Endothelial cell (in vitro differentiated cells): ENCODE measurements at regions not wholly inside any gene's neighbourhood (a gene's known extent, or its start where the extent isn't known, plus 50 kb on each side); places are given as distances from the start of the nearest gene placed in this dataset.

Experiments used
- DNase-seq: peaks from one replicate; pipeline ENCODE4 v3.0.0; 2021; ENCODE audit warnings: low spot score
- H3K27ac Mint-ChIP-seq: one replicate; pipeline ENCODE4 v1.8.0; 2021; ENCODE audit warnings: mixed read lengths, inconsistent platforms; ENCODE audit not compliant: unreplicated experiment
- H3K27me3 Mint-ChIP-seq: one replicate; pipeline ENCODE4 v1.8.0; 2021; ENCODE audit warnings: mild to moderate bottlenecking, moderate library complexity, mixed read lengths, inconsistent platforms; ENCODE audit not compliant: unreplicated experiment
- H3K36me3 Mint-ChIP-seq: one replicate; pipeline ENCODE4 v1.8.0; 2021; ENCODE audit warnings: mild to moderate bottlenecking, low read depth, mixed read lengths, inconsistent platforms; ENCODE audit not compliant: unreplicated experiment
- H3K4me1 Mint-ChIP-seq: one replicate; pipeline ENCODE4 v1.8.0; 2021; ENCODE audit warnings: mild to moderate bottlenecking, mixed read lengths, inconsistent platforms; ENCODE audit not compliant: unreplicated experiment
- H3K4me3 Mint-ChIP-seq: one replicate; pipeline ENCODE4 v1.8.0; 2021; ENCODE audit warnings: mild to moderate bottlenecking, mixed read lengths, inconsistent platforms; ENCODE audit not compliant: unreplicated experiment
- H3K9me3 Mint-ChIP-seq: one replicate; pipeline ENCODE4 v1.8.0; 2021; ENCODE audit warnings: mixed read lengths, inconsistent platforms; ENCODE audit not compliant: unreplicated experiment
- CTCF ChIP-seq: fragments of 200-600 bp; sonication (generic); IDR thresholded peaks from one replicate; pipeline ENCODE4 v1.5.0; 2021; ENCODE audit warnings: antibody characterized with exemption; ENCODE audit not compliant: unreplicated experiment

DNA sequence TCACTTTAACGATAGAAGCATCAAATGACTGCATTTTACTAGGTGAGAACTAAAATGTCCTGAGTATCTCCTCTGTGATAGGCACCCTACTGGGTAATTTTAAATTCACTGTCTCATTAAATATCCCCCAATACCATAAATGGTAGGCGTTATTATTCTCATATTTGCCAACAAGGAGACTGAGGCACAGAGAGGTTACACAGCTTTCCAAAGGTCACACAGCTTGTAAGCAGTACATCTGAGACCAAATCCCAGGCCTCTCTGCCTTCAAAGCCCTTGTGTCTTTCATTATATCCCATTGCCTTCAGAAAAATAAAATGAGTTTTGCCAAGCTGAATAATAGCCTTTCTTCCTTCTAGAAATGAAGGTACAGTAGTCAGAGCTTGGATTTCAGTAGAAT is 502.6 kb downstream of the HAPSTR1 start:
- H3K36me3 Mint-ChIP-seq, result no peaks in the 10 kb centered on the region
- peaks cover 3% of the 10 kb centered on the region for H3K27me3 Mint-ChIP-seq
- H3K27ac Mint-ChIP-seq, result no peak overlapping the region
- TF ChIP-seq CTCF, result no peak
- no peak for DNase-seq
- no peak overlapping the region for H3K4me3 Mint-ChIP-seq
- H3K9me3 Mint-ChIP-seq, result no peaks in the 10 kb centered on the region
- H3K4me1 Mint-ChIP-seq, result no peaks in the 10 kb centered on the region

DNA sequence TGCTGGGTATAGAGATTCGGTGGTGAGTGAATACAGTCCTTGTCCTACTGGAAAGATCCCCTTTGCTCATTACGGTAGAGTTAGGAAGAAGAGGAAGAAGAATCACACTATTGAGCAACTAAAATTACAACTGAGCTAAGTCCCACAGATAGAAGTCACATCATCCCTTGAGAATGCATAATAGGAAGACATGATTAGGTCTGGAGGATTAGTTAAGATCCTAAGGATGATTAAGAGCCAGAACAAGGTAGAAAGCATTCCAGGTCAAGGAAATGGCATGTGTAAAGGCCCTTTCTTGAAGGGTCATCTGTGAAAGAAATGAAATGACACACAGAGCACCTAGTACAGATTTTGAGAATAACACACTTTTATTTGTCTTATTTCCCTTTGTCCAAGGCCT is 503.5 kb downstream of the HAPSTR1 start:
- Mint-ChIP-seq H3K36me3 (no peaks in the 10 kb centered on the region), H3K4me1 (no peaks in the 10 kb centered on the region), H3K4me3 (no peak overlapping the region), H3K27me3 (peaks cover 3% of the 10 kb centered on the region), H3K27ac (no peak overlapping the region), H3K9me3 (no peaks in the 10 kb centered on the region)
- no peak for DNase-seq
- TF ChIP-seq CTCF, result no peak

GRCh38 chr16:9595393-9595792 is 503.9 kb downstream of the HAPSTR1 start:
- Mint-ChIP-seq H3K27ac (no peak overlapping the region), H3K9me3 (no peaks in the 10 kb centered on the region), H3K27me3 (peaks cover 3% of the 10 kb centered on the region), H3K36me3 (no peaks in the 10 kb centered on the region), H3K4me1 (no peaks in the 10 kb centered on the region), H3K4me3 (no peak overlapping the region)
- no peak for TF ChIP-seq CTCF
- DNase-seq, result no peak

GRCh38 chr16:9596788-9597187 is 505.3 kb downstream of the HAPSTR1 start:
- H3K27ac Mint-ChIP-seq, result no peak overlapping the region
- no peak for TF ChIP-seq CTCF
- H3K9me3 Mint-ChIP-seq, result no peaks in the 10 kb centered on the region

GRCh38 chr16:9597967-9598730 is 506.7 kb downstream of the HAPSTR1 start:
- no peak for DNase-seq
- Mint-ChIP-seq H3K36me3 (no peaks in the 10 kb centered on the region), H3K27me3 (peaks cover 3% of the 10 kb centered on the region), H3K27ac (no peak overlapping the region), H3K4me3 (no peak overlapping the region), H3K9me3 (no peaks in the 10 kb centered on the region), H3K4me1 (no peaks in the 10 kb centered on the region)
- no peak for TF ChIP-seq CTCF

More at GRCh38 chr16:9596788-9597187, 505.3 kb downstream of the HAPSTR1 start:
- peaks cover 3% of the 10 kb centered on the region for H3K27me3 Mint-ChIP-seq
- DNase-seq, result no peak
- H3K4me1 Mint-ChIP-seq, result no peaks in the 10 kb centered on the region
- H3K36me3 Mint-ChIP-seq, result no peaks in the 10 kb centered on the region
- no peak overlapping the region for H3K4me3 Mint-ChIP-seq
